ENCODE measurements at regions not wholly inside any gene's neighbourhood (a gene's known extent, or its start where the extent isn't known, plus 50 kb on each side); places are given as distances from the start of the nearest gene placed in this dataset.

DNA sequence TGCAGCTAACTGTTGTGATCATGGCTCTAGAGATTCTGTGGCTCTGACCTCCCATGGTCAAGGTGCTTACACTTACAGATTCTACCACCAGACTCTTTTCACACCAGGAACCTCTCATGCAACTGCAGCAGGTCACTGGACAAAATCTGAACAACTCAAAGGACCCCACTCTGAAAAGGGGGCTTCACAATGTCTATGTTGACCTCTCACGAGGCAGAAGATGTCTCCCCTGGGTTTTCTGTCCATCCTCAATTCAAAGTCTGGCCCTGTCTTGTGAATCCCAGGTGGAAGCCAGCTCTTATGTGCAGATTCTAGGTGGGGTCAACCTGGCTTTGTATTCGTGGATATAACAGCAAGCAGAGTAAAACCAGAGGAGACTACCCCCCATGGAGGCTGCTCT is 118.6 kb upstream of the ZNF479 start:
- no peak for DNase-seq (ENCODE audit: low read depth)

GRCh38 chr7:57256637-57257375 is 124.6 kb upstream of the ZNF479 start:
- no peak for DNase-seq (ENCODE audit: low read depth)

- no peak for DNase-seq (ENCODE audit: low read depth)
Measured at GRCh38 chr7:57274535-57275283, 142.5 kb upstream of the ZNF479 start.

DNA sequence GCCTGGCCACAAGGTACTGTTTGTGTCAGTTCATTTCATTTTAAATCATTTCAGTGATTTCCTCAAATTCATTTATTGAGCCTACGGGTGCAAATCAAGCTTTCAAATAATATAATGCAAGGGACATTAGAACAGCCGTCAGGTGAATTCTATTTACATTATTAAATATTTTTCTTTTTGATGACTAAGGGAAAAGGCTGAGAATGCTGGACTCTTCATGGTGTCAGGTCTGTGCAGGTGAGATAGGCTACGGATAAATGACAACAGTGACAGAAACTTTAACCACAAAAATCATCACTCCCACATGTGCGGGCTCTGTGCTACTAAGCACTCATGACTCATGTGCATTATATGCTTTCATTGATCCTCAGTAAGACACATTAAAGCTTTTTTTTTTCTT is 149.2 kb upstream of the ZNF716 start:
- DNase-seq (ENCODE audit: low read depth) = no peak

- DNase-seq (ENCODE audit: low read depth) = no peak
Measured at GRCh38 chr7:57305192-57305748, 144.7 kb upstream of the ZNF716 start.

DNA sequence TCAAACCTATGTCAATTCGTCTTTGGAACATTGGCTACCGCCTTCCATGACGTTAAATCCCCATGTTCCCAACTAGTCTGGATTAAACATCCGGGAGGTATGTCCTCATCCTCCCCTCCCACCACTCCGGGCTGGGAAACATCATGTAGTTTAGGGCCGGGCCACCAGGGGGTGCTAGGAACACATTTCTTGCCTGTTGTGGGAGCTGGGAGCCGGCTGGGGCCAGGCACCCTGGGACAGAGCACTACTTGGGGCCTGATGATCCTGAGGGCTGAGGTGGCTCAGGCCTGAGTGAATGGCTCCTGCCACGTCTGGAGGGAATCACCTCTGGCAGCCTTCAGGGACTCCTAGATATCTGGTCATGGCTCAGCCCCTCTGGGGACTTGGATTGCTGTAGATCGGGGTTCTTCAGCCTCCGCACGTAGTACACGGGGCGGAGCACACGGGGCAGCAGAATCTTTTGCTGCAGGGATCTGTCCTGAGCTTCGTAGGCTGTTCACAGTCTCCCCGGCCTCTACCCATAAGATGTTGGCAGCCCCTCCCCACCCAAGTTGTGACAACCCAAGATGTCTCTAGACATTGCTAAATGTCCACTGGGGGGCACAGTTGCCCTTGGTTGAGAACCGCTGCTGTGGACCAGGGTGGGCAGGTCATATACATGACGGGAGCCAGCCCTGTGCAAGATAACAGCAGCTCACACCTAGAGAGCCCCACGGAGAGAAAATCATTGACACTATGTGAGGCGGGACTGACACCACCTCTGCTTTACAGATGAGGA is 141.2 kb upstream of the ZNF716 start:
- DNase-seq (ENCODE audit: low read depth) = no peak

DNA sequence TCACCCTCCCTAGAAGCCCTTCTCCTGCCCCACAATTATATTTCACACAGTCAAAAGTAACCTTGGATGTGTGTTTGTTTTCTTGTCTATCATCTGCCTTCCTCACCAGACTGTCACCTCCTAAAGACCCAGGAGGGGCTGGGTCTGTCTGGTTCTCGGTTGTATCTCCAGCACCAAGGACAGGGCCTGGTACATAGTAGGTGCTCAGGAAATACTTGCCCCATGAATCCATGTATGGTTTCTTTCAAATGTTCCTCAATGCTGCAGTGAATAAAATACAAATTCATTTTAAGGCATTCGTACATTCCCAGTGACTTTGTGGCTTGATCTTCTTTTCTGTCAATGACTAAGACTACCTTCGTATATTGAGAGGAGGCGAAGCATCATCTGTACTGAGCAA is 122.9 kb upstream of the ZNF716 start:
- no peak for DNase-seq (ENCODE audit: low read depth)

GRCh38 chr7:57328457-57328856 is 121.5 kb upstream of the ZNF716 start:
- no peak for DNase-seq (ENCODE audit: low read depth)

DNA sequence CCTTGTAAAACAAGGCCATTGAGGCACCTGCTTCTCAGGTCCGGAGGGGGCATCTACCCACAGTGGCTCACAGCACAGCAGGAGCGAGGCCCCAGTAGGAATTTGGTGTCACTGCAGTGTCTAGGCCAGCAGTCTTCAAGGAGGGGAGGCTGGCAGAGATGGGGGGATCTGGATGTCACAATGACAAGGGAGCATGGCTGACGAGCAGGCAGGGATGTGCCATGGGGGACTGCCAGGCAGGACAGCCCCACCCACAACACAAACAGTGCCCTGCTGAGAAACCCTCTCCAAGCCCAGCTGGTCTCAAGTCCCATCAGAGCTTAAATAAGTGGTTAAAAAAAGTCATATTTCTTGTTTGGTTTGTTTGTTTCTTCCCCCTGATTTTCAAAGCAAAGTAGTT is 121.0 kb upstream of the ZNF716 start:
- DNase-seq (ENCODE audit: low read depth) = no peak

DNA sequence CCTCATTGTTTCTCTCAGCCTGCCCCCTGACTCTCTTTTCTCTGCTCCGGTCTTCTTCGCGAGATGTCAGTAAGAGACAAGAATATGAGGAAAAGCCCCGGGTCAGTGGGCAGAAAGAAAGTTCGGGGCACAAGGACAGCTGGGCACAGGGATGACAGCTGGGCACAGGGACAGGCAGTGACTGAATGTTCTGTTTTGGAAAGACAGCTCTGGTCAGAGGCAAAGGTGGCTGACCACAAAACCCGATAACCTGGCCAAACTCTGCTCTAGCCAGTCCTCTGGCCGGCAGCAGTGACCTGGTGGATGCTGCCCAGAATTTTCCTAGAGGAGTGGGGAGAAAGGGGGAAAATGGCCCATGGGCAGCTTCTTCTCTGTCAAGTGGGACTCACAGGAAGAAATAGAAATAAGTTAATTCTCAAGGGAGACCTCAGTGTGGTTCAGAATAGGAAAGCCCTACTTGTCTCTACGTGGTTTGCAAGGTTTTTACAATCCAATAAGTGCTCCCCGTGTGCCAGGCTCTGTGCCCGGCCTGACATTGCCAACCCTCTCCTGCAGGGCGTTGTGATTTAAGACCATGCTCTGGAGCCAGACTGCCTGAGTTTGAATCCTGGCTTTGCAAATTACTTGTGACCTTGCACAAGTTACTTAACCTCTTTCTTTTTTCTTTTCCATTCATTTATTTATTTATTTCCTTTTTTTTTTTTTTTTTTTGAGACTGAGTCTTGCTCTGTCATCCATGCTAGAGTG is 110.6 kb upstream of the ZNF716 start:
- DNase-seq (ENCODE audit: low read depth) = no peak

- DNase-seq (ENCODE audit: low read depth) = no peak
Measured at GRCh38 chr7:57342954-57343353, 107.0 kb upstream of the ZNF716 start.

- DNase-seq (ENCODE audit: low read depth) = no peak
Measured at GRCh38 chr7:57343901-57344622, 105.9 kb upstream of the ZNF716 start.

- no peak for DNase-seq (ENCODE audit: low read depth)
Measured at GRCh38 chr7:57344957-57345356, 105.0 kb upstream of the ZNF716 start.

DNA sequence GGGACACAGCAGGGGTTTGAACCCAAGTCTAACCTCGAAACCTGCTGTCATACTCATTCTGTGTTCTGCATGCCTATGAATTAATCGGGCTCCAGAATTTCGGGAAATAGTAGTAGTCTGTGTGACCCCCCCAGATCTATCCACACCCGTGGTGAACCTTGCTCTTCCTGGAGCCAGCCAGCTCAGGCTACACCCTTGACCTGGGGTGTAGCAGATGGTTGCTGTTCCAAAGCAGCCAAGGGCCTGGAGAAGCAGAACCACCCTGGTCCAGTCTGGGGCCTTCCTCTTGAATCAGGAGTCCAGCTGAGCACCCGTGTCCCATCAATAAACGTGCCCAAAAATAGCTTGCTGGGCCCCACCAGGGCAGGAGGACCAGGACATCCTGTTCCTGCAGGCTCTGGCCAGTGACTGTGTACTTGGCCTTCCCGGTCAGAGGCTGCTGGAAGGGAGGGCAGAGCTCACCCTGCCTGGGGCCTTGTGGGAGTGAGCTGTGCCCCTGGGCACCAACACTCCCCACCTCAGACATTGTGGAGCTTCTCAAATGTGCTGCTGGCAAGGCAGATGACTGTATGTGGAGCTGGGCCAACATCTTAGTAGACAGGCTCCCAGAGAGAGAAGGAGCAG is 101.2 kb upstream of the ZNF716 start:
- no peak for DNase-seq (ENCODE audit: low read depth)

GRCh38 chr7:57354195-57354594 is 95.8 kb upstream of the ZNF716 start:
- no peak for DNase-seq (ENCODE audit: low read depth)

GRCh38 chr7:57354679-57355338 is 95.2 kb upstream of the ZNF716 start:
- no peak for DNase-seq (ENCODE audit: low read depth)

DNA sequence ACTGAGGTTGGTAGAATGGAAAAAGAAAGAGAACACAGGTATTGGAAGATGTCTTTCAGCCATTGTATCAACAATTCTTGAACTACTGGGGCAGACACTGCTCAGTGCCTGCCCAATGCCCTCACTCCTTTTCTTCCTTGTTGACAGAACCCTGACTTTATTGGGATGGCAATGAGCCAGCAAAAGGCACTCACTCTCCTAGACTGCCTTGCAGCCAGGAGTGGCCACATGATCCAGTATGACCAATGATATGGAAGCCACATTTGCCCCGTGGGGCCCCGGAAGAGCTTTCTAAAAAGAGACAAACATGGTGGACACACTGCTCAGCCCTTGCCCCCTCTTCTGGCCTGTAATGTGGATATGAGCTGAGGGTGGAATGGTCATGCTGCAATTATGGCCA is 88.6 kb upstream of the ZNF716 start:
- DNase-seq (ENCODE audit: low read depth) = no peak

DNA sequence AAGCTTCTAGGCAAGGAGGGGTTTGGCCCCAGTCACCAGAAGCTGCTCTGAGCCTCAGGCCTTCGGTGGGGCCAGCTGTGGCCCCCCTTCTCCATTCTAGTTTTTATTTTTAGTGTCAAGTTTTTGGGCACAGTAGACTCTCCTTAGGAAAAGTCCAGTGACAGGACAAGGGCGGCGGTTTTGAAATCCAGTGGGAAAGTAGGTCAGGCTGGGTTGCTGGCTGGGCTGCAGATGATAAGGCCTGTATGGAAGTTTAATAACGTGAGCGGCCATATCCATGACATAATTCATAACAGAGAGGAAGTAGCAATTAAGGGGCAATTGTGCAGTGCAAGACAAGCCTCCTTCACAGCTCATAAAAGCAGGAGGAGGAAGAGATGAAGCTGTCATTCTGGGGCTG is 87.1 kb upstream of the ZNF716 start:
- no peak for DNase-seq (ENCODE audit: low read depth)

- no peak for DNase-seq (ENCODE audit: low read depth)
Measured at GRCh38 chr7:57363321-57363720, 86.7 kb upstream of the ZNF716 start.
